LoVo (cell line): ENCODE measurements at regions not wholly inside any gene's neighbourhood (a gene's known extent, or its start where the extent isn't known, plus 50 kb on each side); places are given as distances from the start of the nearest gene placed in this dataset.
"Not testable (repeated sequence)": the region's sequence is repeated elsewhere in the genome, so short reads cannot be mapped to it uniquely, and the experiment has no call there.

Source experiments
- DNase-seq: peaks from one replicate; pipeline ENCODE4 v3.0.0-alpha.2; 2016; ENCODE audit warnings: low spot score

DNA sequence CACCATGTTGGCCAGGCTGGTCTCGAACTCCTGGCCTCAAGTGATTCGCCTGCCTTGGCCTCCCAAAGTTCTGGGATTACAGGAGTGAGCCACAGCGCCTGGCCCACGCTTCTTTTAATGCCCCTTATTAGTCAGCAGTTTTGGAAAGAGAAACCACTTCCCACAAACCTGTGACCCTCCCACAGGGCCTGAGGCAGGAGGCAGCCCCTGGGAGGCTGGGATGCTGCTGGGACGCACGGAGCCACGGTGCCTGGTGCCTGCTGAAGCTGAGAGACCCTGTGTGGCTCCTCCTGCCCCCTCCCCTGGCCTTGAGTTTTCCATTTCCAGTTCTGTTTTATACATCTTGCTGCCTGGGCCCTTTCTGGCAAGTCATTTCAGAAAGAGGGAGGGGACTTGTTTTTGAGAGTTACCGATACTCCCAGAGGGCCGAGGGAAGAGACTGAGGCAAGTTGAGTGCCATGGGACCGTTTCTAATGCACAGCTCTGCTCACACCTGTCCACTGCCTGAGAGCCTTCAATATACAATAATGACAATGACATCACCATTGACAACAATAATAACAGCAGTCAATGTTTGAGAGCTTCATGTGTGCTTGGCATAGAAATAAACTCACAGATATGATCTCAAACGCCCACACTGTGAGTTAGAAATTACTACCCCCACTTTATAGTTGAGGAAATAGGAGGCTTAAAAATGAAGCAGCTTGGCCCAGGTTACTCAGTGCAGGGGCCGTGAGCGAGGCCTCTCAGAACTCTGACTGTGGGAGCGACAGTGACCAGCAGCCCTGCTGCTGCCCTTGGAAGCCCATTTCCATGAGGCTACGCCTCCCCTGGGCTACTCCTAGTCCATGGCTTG, 78.1 kb upstream of the YWHAQ start:
- no peak for DNase-seq

DNA sequence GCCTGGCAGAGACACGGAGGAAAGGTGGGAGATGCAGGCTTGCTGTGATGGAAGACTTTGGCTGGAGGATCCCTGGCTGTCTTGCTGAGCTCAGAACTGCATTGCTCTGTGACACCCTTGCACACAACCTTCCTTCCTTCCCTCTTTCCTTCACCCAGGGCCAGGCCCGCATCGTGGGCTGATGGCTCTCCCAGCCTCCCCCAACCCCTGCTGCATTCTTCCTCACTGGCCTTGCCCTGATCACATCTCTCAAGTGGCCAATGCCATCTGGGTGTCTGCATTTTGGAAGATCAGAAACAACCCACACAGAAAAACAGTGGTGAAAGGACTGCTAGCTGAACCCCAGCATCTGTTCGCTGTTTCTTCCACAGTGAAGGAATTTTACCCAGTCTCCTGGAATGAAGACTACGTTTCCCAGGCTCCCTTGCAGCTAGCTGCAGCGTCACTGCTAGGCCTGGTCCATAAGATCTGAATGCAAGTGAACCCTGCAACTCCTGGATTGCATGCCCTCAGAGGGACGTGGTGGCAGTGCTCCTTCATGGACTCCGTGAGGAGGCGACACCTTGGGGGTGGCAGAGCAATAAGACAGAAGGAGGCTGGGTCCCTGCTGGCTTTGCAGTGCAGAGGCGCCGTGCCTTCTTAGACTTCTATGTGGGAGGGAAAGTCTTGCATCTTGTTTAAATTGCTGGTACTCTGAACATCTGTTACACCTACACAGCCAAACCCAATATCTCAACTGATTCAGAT, 78.9 kb upstream of the YWHAQ start:
- DNase-seq, result no peak

DNA sequence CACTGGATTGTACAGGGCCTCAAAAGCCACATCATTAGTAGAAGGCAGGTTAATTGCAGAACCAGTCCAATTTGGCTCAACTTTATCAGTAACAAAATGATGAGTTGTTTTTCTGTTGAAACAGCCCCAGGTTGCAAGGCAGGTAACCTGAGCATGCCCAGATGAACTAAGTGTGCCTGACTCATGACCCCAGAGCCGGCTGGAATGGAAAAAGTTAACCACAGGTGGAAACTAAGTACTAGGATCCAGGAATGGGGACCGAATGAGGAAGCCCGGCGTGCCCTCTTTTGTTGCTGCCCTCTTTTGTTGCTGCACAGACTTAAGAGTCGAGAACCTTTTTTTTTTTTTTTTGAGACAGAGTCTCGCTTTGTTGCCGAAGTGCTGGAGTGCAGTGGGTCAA, 79.5 kb upstream of the YWHAQ start:
- DNase-seq, result no peak

DNA sequence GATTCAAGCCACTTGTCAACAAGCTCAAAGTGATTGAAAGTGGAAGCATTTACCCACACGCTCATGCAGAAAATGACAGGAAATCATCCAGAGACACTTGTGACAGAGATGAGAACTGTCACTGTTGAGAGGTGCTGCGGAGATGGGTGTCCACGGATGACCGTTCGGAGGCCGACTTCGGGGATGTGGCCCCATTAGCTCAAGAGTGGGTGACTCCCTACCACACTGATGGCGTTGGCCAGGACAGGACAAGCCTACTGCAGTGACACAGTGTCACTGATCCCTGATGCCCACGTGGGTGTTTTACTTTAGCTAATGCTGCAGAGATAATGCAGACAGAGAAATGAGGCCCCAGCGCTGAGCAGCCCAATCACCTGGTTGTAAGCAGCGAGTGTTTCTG, 81.5 kb upstream of the YWHAQ start:
- no peak for DNase-seq

DNA sequence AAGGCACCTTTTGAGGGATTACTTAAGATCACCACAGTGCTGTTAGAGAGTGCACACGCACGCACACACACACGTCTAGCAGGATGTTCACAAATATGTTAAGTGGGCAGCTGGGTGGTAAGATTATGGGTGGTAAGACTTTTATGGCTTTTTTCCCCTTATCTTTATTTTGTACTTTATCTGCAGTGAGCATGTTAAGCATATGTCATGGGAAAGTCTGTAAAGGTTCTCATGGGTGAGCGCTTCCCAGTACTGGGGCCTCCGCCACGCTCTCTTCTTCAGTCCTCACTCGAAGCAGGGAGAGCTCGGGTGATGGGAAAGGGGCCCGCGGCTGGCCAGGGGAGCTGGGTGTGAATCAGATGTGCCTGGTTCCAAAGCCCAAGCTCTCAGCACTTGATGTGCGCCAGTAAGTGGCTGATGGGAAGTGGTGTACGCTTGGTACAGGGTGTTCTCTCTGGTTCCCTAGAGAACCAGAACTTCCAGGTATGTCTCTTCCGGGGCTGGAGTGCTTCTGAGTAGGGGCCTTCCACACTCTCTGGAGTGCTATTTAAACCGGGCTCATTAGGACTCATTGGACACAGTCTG, 83.9 kb upstream of the YWHAQ start:
- DNase-seq, result no peak

DNA sequence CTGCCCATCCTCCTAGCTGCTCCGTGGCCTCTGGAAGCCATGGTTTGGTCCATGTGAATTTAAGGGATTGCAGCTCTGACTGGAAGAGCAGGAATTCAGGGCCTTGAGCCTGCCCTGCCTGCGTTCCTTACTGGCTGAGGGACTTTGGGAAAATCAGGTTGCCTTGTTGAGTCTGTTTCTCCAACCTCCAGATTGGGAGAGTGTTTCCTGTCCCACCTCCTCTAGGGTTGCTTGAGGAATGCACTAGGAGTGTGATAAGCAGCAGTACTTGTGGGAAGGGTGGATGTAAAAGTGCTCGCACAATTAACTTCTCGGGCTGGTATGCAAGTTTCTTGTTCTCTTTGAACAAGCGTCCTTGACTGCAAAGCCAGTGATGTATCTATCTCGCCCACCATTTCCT, 84.4 kb upstream of the YWHAQ start:
- DNase-seq, result no peak

DNA sequence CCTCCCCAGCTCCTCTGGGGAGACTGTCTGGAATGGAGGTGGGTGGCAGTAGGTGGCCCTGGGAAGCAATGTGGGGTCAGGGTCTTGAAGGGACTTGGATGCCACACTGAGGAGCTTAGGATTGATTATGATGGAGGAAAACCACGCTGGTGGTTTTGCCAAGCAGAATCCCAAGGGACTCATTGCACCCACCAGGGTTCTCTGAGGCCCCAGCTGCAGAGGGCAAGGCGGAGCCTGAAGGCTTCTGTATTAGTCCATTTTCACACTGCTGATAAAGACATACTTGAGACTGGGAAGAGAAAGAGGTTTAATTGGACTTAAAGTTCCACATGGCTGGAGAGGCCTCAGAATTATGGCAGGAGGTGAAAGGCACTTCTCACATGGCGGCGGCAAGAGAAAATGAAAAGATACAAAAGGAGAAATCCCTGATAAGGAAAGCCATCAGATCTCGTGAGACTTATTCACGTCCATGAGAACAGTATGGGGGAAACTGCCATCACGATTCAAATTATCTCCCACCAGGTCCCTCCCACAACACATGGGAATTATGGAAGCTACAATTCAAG, 87.2 kb upstream of the YWHAQ start:
- no peak for DNase-seq

DNA sequence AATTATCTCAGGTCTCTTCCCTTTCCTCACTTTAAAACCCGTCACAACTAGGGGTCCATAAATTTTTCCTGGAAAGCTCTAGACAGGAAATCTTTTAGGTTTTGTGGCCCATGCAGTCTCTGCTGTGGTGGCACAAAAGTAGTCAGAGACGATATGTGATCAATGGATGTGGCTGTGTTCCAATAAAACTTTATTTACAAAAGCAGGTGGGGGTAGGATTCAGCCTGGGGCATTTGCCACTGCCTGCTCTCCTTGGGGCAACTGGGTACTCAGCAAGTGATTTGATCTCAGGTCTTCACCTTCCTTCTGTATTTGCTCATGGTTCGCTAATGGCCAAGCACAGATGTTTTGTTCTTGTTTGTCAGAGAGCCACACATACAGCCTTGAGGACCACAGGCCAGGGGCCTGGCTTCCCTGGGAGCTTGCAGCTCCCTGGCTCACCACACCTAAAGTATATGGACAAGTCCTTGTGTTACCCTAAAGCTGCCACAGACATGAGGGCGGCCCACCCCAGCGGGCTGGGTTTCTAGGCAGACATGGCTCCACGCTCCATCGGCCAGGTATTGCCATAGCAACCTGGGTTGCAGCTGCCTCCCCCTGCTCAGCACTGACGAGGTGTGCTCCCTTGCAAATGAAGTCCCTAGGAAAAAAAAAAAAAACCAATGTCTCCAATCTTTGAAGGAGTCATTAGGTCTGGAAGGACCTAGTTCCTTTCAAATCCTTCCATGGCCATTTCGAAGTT, 89.7 kb upstream of the YWHAQ start:
- no peak for DNase-seq

DNA sequence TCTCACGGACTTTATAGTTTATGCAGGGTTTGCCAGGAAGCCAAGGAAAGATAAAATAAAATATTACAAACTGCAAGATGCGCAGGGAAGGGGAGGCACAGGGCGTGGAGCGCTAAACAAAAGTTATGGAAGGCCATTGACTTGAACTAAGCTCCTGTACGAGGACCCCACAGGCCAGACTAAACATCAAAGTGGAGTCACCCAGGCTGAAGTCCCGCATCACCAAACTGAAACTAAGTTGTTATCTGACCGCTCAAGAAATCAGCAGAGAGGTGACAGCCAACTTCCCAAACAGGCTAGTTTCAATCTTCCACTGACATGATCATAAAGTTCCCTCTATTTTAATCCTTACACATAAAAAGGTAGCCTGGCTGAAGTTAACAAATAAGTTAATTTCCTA, 90.5 kb upstream of the YWHAQ start:
- no peak for DNase-seq

DNA sequence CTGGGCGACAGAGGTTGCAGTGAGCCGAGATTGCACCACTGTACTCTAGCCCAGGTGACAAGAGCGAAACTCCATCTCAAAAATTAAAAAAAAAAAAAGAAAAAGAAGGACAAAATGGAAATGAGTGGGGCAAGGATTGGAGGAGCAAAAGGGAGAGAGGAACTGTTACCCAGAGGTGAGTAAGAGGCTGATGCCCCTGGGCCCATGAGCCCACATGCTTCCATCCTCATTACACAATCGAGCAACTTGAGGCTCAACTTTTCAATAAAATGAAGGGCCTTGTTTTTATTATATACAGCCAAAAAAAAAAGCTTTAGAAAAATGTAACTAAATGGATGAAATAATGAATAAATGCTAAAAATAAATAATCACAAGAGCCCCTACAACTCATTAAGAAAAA, 91.7 kb upstream of the YWHAQ start:
- no peak for DNase-seq

DNA sequence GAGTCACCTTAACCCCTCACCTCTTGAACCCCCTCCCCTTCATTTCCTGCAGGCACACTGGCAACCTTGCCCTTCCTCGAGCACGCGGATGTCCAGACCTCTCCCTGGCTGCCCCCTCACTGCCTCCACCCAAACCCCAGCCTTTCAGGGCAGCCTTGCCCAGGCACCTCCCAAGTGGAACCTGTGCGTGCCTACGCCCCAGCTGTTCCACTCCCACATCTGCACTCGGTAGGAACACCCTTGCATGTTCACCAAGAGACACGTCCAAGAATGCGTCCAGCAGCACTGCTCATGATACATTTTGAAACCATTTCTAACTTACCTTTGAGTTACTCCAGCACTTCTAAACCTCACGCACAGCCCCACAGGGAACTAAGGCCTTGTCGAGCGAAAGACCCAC, 93.8 kb upstream of the YWHAQ start:
- DNase-seq, result no peak

DNA sequence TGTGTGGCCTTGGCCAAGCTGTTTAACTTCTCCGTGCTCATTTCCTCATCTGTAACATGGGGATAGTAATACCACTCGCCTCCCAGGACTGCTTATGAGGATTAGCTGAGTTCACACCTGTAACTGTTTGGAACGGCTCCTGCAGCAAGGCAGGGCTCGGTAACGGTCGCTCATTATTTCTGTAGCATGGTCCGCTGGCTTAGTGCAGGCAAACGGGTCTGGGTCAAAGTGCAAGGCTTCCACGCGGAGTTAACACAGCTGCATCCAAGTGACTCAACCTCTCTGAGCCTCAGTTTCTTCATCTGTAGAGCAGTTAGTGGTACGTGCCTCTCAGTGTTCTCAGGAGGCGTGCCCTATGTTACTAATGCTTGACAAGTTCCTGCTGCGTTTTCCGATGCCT, 94.3 kb upstream of the YWHAQ start:
- DNase-seq, result no peak

DNA sequence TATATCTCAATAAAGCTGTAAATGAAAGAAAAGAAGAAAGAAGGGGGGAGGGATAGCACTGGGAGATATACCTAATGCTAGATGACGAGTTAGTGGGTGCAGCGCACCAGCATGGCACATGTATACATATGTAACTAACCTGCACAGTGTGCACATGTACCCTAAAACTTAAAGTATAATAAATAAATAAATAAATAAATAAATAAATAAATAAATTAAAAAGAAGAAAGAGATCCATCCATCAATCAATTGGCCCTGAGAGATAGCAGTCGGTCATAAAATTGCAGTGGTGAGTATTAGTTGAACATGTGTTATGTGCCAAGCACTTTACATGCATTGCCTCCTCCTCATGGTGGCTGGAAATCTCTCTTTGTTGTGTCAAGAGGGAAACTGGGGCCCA, 95.2 kb upstream of the YWHAQ start:
- DNase-seq, result not testable (repeated sequence)

DNA sequence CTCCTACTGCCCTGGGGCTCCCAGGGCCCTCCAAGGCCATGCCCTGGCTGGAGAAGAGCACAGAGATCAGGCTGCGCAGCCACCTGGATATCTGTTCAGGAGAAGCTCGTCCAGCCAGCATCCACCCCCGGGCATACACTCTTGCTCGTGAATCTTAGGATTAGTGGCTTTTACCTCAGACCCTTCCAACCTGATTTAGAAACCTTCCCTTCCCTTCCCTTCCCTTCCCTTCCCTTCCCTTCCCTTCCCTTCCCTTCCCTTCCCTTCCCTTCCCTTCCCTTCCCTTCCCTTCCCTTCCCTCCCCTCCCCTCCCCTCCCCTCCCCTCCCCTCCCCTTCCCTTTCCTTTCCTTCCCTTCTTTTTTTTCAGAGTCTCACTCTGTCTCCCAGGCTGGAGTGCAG, 99.7 kb upstream of the YWHAQ start:
- not testable (repeated sequence) for DNase-seq

DNA sequence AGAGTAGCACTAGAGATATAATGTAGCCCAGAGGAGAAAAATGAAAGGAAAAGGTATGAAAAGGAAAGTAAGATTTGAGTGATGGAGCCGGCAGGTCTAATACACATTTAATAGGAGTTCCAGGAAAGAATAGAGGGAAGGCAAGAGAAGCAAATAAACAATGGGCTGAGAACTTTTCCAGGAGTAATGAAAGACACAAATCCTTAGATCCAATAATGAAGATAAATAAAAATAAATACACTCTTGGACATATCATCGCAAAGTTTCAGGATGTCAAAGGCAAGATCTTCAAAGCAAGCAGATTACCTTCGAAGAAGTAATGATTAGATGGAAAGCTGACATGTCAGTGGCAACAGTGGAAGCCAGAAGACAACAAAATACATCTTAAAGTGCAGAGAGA, 102.0 kb upstream of the YWHAQ start:
- no peak for DNase-seq

DNA sequence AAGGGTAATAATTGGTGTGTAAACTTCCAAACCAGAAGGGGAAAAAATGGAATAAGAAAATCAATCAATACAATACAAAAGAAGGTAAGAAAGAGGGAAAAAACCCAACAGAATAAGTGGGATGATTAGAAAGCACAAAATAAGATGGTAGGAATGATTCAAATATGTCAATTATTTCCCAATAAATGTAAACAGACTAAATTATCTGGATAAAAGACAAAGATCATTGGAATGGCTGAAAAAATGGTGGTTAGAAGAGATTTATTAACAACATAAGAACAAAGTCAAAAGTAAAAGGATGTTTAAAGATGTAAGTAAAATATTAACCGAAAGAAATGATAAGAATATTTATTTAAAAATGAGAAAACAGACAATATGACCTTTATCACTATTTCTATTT, 103.5 kb upstream of the YWHAQ start:
- DNase-seq, result no peak

DNA sequence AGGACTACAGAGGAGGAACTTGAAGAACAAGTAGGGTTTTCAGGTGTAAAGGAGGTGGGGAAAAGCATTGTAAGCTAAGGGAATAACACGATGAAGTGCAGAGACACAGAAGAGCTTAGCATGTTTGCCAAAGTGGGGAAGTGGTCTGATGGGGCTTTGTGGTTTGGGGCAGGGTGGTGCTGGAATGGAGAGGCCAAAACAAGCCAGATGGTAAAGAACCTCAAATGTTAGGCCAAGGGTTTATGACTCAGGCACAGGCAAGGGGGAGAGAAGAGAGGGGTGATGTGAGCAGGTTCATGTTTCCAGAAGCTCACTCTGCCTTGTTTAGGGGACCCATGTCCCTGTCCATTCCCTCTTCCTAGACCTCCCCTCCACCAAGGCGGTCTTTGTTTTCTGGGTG, 104.5 kb upstream of the YWHAQ start:
- DNase-seq, result no peak

DNA sequence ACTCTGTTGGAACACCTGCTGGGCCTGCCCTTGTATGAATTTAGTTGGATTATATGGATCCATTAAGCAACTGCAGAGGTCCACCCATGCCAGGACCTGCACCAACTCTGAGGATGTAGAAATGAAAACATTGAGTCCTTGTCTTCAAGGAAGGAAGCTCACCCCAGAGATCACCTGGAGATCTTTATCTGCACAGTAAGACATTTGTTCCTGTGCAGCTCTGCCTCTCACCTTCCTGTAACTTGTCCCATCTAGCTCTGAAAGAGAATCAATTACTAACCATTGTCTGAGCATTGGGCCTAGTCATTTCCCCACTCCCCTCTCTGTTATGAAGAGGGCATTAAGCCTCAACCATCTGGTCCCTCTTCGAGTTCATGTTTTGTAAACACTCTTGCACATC, 105.2 kb upstream of the YWHAQ start:
- no peak for DNase-seq

DNA sequence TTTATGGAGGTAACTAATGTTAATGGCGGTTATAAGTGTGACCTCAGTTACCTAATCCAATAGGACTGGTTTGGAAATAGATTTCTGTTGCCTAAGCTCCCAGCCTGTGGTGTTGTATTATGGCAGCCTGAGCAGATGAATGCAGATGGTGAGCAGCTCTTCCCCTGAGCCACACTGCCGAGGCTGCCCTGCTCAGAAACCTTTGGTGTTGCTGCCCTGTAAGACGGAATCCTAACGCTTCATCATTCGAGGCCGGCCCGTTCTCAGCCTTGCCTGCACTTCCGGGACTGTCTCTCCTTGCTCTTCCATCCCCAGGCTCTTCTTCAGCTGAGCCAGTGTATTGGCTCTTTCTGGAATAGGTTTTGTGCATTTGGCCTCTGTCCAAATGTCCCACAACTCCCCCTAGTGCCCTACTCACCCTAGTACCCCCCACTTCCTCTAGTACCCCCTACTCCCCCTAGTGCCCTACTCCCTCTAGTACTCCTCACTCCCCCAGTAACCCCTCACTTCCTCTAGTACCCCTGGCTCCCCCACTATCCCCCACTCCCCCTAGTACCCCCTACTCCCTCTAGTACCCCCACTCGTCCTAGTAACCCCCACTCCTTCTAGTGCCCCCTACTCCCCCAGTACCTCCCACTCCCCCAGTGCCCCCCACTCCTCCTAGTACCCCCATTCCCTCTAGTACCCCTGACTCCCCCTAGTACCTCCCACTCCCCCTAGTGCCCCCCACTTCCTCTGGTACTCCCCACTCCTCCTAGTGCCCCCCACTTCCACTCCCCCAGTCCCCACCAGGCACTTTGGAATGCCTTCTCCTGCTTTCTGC, 106.0 kb upstream of the TAF1B start:
- DNase-seq, result no peak

DNA sequence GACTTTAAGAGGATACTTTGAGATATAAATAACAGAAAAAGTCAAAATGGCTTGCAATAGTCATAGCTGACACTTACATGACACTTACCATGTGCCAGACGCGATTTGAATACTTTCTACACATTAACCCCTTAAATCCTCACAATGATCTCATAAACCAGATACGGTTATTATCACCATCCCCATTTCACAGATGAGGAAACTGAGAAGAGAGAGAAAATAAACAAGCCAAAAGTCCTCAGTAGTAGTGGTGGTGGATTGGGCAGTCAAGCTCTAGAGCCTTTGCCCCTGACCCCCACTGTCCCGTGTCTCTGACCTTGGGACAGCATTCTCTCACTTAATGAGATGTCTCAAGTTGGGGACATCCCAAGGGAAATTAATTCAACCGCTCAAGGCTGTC, 105.2 kb upstream of the TAF1B start:
- no peak for DNase-seq
